MM.1S (cell line): ENCODE measurements at regions not wholly inside any gene's neighbourhood (a gene's known extent, or its start where the extent isn't known, plus 50 kb on each side); places are given as distances from the start of the nearest gene placed in this dataset.

ENCODE experiments used
- EZH2 ChIP-seq: fragments of 300-600 bp; sonication (generic); optimal IDR thresholded peaks from 2 replicates; pipeline ENCODE3; 2017; ENCODE audit warnings: low read depth, mild to moderate bottlenecking, antibody characterized with exemption, low read length, mixed read lengths
- EZH2phosphoT487 ChIP-seq: fragments of 300-600 bp; sonication (generic); IDR thresholded peaks from 2 replicates; pipeline ENCODE4 v1.6.1; 2018; ENCODE audit warnings: antibody characterized with exemption, low read length
- TF ChIP-seq, protein P1 (sequence below): fragments of 300-600 bp; sonication (generic); IDR thresholded peaks from 2 replicates; pipeline ENCODE4 v1.5.1; 2016; ENCODE audit warnings: antibody characterized with exemption, low read length, mixed read lengths

DNA sequence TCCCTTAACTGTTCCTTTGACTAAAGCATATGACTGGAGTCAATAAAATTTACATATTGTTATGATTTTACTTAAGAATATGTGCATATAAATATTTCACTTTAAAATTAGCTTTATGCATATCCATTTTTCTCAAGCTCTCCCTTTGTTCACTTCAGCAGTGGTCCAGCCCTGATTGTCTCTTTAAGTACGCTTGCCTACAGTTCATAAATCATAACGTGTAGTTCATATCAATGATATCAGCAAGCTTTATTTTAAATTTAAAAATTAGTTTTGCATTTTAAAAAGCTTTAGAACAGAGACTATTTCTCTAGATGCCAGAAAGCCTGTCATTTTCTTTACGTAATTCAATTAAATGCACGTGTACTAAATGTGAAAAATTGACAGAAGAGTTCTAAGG is 721.9 kb downstream of the OTOL1 start:
- TF ChIP-seq, protein P1, sequence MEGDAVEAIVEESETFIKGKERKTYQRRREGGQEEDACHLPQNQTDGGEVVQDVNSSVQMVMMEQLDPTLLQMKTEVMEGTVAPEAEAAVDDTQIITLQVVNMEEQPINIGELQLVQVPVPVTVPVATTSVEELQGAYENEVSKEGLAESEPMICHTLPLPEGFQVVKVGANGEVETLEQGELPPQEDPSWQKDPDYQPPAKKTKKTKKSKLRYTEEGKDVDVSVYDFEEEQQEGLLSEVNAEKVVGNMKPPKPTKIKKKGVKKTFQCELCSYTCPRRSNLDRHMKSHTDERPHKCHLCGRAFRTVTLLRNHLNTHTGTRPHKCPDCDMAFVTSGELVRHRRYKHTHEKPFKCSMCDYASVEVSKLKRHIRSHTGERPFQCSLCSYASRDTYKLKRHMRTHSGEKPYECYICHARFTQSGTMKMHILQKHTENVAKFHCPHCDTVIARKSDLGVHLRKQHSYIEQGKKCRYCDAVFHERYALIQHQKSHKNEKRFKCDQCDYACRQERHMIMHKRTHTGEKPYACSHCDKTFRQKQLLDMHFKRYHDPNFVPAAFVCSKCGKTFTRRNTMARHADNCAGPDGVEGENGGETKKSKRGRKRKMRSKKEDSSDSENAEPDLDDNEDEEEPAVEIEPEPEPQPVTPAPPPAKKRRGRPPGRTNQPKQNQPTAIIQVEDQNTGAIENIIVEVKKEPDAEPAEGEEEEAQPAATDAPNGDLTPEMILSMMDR: no peak
- TF ChIP-seq EZH2 (no peak), EZH2phosphoT487 (no peak)
